HG03442 (cell line): ENCODE measurements at regions not wholly inside any gene's neighbourhood (a gene's known extent, or its start where the extent isn't known, plus 50 kb on each side); places are given as distances from the start of the nearest gene placed in this dataset.

ENCODE experiments used
- ATAC-seq: cut with Tn5 transposase; IDR thresholded peaks from one replicate; pipeline ENCODE4 v1.9.1; 2021; ENCODE audit warnings: mild to moderate bottlenecking, moderate library complexity; ENCODE audit not compliant: unreplicated experiment

GRCh38 chrX:45788941-45789348 is 588.3 kb upstream of the DIPK2B start:
- no peak for ATAC-seq

DNA sequence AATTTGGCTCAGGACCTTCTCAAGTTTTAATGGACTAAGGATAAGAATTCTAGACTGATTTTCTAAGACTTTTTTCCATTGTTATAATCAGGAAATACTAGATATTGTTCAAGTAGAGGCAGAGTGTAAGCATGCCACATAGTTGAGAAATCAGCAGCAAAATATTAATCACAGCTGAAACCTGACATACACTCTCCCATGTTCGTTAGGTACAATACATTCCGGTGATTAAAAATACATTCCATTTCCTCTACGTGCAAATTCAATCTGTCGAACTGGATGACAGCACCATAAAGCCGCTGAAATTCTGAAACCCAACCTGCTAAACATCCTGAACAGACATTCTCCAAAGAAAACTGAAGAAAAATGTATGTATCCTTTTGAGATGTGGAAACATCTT is 587.6 kb upstream of the DIPK2B start:
- ATAC-seq, result no peak

DNA sequence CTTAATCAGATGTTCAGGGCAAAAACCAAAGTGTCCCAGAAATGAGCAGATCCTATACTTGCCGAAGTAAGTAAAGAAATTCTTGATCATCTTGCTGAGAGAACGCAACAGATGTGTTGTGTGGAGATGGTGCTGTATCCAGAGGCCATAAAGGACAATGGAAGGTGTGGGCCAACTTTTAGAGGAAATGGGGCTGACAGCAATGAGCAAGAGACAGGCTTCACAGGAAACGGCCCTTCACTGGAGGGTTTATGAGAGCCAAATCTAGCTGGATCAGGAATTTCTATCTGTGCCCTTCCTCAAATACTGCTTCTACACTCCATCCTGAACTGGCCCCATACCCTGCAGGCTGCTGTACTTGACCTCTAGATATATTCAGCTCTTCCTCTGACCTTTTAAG is 583.9 kb upstream of the DIPK2B start:
- ATAC-seq, result no peak

GRCh38 chrX:45783002-45783401 is 582.3 kb upstream of the DIPK2B start:
- ATAC-seq, result no peak

DNA sequence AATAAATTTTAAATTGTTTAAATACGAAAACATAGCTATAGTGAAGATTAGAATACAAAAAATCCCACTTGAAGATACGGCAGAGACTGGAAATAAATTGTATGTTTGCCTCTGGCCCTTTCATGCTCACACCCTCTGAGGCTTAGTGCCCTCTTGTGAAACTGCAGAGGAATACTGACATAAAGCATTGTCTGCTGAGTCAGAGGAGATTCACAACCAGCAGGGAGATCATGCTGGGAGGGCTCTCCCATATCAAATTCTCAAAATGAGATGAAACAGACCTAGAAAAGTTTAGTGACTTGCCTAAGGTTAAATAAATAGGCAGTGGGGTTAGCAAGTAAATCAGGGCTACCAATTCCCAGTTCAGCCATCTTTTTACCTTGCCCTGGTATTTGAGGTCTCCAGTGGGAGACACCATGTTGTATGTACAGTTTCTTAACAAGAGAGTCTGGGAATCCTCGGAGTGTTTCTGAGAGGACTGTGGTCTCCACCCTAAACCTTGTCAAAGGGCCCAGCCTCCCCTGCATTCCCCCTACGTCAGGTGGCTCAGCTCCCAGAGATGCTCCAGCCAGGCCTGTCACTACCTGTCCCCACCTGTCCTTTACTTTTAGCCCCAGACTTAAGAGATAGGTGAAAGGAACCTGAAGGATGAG is 581.4 kb upstream of the DIPK2B start:
- ATAC-seq, result no peak

DNA sequence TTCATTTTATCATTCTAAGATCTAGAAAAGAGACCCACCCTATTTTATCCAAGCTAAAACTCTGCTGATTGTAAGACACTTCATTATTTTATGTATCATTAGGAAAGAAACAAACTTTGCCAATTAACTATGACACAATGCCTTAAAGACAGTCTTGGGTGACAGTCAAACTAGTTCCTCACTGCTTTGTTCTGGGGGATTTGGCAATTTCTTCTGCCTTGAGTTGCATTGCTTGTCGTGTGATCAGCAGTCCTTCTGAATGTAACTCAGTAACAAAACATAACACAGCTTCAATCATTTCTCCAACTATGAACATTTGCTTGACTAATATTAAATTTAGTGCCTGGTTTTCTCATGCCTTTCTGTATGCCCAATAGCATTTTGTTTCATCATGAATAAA is 577.9 kb upstream of the DIPK2B start:
- no peak for ATAC-seq

DNA sequence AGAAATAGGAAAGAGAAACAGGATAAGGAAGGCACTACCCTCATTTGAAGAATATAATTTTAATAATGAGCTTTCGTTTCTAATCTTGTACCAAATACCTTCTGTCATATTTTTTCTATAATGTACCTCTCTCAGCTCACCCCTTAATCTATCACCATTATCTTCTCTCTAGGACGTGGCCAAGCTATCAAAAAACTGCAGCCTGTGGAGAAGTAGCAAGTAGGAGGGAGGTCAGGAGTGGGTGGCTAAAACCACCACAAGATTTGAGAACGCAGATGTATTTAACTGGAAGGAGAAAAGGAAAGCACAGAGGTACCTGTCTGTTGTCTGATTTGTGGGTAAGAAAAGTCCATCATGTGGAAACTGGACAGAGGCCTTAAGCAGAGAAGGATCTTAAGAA is 576.7 kb upstream of the DIPK2B start:
- no peak for ATAC-seq

GRCh38 chrX:45775468-45775867 is 574.8 kb upstream of the DIPK2B start:
- no peak for ATAC-seq

DNA sequence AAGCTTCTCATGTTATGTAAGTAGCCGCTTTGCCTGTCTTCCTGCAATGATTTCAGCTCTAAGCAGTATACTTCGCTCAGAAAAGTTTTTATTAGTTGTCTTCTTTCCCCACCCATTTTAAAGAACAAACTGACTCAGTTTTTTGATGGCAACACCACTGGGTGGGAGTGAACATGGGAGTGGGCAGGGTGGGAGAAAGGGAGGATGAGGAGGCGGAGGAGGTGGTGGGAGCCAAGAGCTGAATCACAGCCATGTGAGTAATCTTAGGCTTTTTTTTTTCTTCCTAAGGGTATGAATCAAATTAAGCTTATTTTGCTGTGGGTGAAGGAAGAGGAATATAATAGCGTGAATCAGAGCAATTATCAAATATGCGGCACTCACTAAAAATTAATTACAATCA is 574.3 kb upstream of the DIPK2B start:
- no peak for ATAC-seq

GRCh38 chrX:45773572-45773971 is 572.9 kb upstream of the DIPK2B start:
- ATAC-seq, result no peak

DNA sequence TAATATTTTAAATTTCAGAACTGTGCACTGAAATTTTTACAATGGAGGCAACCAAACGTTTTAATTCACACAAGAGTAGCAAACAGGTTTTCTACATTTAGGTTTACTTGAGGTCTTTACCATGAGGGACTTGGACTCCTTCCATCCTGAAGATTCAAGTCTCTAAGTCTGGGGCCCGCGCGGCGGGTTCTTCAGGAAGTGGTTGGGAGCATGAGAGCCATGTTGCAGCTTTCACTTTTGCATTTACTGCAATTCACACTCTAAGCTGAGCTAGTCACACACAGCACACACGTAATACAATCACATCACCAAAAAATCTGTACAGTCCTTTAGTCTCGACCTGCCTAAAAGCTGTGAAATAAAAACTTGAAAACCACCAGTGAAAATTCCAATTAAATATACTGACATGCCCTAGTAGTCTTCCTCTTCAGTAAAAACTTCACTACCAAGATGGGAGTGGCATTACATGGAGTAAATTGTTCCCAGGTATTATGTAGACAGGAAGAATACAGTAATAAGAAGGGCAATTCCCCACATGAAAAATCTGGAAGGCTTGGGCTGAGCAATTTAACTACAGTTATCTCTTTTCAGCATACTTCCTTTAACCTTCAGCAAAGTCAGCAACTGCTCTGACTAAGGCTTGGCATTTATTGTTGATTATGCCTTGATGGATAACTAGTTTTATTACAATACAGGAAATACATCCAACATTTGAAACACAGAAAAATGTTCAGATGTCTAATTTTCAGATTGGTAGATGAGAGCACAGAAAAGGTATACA is 571.1 kb upstream of the DIPK2B start:
- peak; percentile 64 for ATAC-seq

DNA sequence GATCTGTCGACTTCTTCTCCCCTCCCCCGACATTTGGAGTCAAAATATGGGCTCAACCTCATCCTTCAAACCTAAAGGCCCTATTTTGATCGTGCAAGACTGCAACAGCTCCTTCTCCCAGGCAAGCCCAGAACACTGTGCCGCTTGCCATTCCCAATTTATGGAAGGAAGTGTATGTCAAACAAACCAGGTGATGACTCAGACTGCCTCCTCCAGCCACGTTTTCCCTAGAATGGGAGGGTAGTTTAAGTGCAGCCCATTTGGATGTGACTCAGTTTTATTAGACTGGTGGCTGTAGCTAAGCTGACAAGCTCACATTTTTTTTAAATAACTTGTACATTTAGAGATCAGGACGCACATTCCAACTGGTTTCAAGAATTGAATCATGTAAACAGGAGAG is 570.4 kb upstream of the DIPK2B start:
- no peak for ATAC-seq

- peak; percentile 81 for ATAC-seq
These were observed 569.3 kb upstream of the DIPK2B start for GRCh38 chrX:45769761-45770582.

DNA sequence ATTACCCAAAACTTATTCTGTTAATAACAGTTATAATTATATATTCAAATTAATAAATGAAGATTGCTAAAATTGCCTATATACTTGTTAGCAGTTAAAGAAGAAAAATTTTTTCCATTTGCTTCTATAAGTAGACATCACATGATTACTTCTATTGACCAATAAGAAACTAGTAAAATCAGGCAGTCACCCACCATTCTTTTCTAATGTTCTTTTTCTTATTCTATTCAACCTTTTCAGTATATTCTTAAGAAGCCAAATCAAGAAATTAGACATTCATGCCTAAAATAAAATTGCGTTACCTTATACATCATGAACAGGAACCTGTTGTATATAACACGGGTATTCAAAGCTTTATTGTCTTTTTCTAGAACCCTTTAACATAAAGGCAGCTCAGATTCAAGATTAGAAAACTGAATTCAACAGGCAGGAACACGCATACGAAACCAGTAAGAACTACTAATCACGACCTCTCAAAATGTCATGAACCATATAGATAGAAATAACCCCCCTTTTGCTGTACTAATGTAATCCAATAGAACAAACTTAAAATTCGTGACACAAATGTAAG is 568.1 kb upstream of the DIPK2B start:
- ATAC-seq, result no peak

- no peak for ATAC-seq
These were observed 566.4 kb upstream of the DIPK2B start for GRCh38 chrX:45766981-45767501.

DNA sequence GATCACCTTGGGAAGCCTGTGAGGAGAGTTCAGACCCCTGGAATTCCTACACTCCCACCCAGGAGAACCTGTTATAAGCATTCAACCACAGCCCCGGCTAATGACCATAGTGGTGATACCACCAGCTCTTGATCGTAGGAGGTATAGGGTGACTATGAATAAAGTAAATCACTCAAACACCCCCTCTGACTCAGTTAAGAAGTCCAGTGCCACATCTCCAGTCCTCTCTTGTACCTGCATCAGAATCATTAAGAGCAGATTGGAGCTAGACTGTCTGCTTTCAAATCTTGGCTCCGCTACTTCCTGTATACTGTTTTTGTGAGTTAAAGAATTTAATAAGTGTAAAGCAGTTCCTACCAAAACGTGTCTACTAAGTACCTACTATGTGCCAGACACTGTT is 565.1 kb upstream of the DIPK2B start:
- no peak for ATAC-seq

- ATAC-seq, result no peak
These were observed 564.6 kb upstream of the DIPK2B start for GRCh38 chrX:45765281-45765680.

- ATAC-seq, result peak; percentile 37
These were observed 562.3 kb upstream of the DIPK2B start for GRCh38 chrX:45762699-45763647.

- no peak for ATAC-seq
These were observed 561.2 kb upstream of the DIPK2B start for GRCh38 chrX:45761920-45762319.

- ATAC-seq, result no peak
These were observed 559.6 kb upstream of the DIPK2B start for GRCh38 chrX:45760187-45760742.
